GM18907 (cell line): ENCODE measurements at regions not wholly inside any gene's neighbourhood (a gene's known extent, or its start where the extent isn't known, plus 50 kb on each side); places are given as distances from the start of the nearest gene placed in this dataset.

Experiments
- ATAC-seq: cut with Tn5 transposase; IDR thresholded peaks from one replicate; pipeline ENCODE4 v1.9.1; 2021; ENCODE audit warnings: mild to moderate bottlenecking, moderate library complexity; ENCODE audit not compliant: unreplicated experiment

DNA sequence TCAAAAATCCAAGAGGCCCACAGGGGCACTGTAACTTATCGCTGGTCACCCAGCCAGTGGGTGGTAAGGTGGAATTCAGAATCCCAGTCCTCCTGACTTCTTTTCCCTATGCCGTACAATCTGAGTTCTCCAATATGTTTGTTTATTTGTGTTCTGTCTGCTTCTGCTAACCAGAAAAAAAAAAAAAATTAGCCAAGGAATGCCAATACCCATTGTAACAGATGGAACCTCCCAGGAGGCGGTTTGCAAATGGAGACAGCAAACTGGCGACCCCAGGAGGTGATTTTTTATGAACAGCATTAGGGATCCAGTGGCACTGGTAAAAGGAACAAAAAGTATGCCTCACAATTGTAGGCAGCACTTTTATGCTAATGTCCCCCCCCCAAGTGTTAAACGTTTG is 189.0 kb upstream of the FGGY start:
- no peak for ATAC-seq

DNA sequence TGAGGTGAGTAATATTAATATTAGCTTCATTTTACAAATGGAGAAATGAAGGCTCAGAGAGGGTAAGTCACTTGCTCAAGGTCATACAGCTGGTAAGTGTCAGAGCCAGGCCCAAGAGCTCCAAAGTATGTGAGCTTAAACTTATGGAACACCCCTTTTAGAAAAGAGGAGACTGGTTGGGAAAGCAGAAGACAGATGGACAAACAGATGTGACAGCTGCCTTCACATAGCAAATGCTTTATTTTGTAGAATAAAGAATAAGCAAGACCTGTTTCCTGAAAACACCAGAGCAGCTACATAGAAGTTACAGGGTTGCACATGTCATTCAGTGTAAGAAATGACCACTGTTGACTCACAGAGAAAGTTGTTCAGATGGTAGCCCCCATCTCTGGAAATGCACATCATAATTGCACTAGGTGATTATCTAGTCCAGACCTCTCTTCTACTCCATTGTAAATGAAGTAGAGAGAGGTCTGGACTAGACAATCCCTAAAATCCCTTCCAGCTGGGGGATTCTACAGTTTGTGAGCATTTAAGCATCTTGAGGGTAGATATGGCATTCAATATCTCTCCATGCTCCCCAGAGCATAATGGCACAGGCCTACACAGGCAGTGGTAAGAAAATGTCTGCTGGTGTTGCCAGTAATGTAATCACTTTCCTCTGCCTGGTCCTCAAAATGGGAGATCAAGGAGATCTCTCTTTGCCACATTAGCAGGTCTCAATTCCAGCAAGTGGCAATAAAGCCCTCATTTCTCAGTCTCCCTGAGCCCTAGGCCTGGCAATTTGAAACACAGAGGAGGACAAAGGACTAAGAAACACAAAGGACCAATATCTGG is 188.2 kb upstream of the FGGY start:
- ATAC-seq = no peak

DNA sequence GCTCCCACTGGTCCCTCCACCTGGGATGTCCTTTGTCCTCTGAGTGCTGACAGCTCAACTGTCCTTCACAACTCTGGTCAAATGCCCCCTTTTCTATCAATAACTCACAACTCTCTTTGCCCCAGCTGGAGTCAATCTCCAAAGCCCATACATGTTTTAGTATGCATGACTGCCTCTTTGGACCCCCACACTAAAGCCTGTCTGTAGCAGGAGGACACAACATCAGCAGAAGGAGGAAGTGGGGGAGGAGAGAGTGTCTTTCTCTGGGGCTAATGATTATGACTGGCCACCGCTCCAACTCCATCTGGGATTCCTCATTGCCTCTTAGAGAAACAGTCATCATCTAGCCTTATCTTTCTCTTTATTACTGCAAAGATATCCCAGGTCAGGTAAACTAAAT is 186.6 kb upstream of the FGGY start:
- ATAC-seq = no peak

DNA sequence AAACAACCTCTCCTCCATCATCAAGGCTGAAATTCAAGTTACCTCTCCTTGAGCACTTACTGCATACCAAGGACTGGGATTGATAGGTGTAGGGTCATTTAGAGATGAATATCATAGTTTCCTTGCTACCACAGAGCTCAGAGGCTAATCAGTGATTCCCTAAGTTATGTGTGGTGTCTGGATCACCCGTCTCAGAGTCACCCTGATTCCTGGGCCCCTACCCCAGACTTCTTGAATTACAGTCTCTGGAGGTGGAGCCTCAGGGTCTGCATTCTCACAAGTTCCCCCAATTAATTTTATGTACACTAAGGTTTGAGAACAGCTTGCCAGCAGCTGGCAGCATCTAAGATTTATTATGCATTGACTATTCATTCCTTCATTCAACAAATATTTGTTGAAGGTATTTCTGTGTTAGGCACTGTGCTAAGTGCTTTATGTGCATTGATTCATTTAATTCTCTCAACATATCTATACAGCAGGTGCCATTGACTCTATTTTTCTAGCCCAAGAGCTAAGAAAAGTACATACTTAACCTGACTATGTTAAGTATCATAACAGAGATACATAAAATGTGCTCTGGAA is 182.9 kb upstream of the FGGY start:
- no peak for ATAC-seq

DNA sequence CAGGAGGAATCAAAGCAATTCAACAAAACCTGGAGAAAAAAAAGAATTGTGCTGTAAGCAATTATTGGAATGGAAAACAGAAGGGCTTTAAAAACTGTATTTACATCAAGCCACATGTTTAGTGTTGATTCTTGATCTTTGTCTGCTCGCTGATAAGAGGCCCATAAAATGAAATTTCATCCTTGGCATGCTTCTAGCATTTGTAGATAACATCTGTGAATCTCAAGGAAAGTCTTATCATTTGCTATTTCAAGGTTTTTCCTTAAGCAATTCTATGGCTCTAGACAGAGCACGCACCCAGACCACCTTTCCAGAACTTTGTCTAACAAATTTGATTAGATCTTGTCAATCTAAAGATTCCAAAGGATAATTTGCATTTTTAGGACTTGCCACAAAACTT is 181.0 kb upstream of the FGGY start:
- no peak for ATAC-seq

DNA sequence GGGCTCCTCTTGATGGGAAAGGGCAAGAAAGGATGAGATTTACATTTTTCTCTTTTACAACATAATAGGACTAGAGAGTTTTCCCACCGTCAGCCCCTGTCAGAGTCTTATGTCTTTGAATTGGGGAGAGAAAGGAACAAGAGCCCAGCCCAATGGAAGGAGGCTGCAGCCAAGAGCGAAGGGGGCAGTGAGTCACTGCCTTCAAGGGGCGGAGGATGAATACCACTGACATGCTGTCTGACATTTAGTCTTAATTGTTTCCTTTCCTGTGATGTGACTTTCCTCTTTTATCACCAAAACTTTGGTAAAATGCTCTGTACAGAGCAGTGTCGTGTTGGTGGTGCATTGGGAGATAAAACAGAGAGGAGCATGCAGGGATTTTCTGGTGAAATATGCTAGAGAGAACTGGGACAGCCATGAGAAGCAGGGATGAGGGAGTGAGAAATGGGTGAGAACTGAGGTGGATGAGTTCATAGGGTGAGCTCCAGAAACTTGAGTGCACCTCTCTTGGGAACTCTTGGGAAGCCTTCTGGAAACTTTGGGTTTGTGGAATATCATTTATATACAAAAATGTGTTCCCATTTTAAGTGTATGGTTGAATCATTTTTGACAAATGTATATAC is 179.9 kb upstream of the FGGY start:
- no peak for ATAC-seq

DNA sequence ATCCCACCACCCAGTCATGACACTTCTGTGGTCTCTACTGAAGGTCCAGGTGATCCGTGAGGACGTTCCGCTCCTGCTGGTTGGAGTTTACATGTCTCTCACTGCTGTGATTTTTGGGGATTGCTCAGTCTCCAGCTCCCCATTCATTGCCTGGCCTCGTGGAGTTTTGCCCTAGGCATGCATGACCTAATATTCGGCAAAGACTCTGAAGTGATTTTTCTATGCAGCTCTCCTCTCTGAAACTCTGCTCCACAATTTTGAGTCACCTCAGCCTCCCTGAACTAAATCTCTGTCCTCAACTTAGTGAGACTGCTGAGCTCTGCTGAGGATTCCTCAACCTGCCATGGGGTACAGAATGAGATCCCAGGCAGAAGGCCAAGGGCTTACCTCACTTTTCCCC is 174.4 kb upstream of the FGGY start:
- no peak for ATAC-seq

DNA sequence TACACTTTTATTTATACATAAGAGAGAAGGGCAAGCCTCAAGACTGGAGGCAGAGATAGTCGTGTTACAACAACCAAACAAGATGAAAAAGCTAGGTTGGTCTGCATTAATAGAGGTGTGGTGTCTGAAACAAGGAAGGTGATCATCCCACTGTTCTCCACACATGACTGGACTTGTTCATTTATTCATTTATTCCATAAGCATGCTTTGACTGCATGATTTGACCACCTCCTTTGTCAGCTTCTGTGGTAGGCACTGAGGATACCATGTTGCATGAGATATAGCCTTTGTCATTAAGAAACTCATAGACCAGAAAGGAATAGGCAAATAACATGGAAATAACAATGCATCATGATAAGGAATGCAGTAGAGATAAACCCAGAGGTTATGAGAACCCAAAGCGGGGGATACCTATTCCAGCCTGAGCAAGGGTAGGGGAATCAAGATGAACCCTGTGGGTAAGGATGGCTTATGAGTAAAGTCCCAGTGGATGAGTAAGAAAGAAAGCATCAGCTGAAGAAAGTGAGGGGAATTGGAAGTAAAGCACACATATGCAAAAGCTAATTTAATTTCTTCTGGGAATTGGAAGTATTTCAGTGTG is 173.7 kb upstream of the FGGY start:
- ATAC-seq = no peak

DNA sequence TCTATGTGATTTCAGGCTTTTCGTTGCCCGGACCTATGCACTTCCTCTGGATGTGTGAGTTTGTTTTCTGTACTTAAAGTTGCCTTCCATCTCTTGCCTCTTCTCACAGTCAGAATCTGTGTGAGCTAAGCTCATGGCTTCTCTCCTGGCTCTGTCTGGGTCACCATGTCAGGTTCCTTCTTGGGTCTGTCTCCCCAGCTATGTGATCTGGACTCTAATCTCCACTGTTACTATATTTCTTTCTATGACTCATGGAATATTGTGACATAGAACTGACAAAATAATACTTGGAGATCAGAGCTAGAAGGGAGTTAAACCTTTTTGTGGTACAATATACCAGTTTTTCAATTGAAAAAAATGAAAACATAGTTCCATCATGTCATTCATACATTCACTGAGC is 172.7 kb upstream of the FGGY start:
- ATAC-seq = no peak

DNA sequence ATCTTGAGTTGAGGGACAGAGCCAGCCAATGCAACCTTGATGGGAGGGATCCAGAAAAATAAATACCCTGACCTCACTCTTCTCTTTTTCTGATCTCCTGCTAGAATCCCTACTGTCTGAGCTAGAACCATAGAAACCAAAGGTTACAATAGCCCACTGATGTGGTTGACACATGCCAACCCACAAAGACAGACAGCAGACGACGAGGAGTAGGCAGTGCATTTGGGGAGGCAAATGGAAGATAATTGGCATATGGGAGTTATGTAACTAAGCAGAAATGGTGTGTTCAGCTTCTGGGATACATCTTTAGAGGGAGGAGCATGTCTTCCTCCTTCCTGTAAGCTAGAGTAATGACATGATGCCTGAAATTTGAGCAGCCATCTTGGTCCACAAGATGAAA is 171.7 kb upstream of the FGGY start:
- ATAC-seq = no peak

DNA sequence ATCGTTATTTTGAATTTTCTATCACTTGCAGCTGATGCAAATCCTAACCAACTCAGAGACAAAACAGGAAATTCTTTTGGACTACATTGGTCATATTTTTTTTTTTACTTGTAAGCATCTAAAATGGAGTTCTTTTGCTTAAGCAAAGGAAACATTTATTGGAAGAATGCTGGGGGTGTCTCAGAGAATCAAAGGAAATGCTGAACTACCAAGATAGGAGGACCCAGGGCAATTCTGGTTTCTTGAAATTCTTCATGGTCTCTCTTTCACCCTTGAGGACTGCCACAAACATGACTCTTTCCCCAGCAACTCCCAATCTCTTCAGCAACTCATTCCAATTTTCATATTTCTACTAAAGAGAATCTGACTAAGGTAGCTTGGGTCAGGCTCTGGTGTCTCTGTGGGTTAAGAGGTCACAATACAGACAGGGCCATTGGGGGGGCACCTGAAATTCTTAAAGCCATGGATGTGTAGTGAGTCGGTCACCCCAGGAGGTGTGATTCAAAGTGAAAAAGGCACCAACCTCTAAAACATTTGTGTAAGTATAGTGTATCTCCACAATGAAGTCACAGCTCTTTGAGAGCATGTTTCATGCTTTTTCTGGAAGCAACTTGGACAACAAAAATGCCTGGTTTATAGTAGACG is 171.1 kb upstream of the FGGY start:
- no peak for ATAC-seq

DNA sequence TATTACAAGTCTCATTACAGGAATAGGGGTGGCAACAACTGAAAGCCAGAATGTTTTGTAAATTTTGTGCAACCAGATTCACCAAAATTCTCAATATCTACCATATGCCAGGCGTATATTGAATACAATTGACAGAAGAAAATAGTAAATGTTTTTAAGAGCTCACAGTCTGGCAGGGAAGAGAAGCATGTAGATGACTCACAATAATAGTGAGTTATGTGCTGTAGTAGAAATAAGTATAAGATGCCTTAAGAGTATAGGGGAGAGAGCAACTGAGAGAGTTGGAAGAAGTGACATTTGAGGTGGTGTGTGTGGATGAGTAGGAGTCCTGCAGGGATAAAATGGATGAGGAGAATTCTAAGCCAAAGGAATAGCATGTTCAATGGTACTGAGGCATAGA is 170.5 kb upstream of the FGGY start:
- no peak for ATAC-seq

DNA sequence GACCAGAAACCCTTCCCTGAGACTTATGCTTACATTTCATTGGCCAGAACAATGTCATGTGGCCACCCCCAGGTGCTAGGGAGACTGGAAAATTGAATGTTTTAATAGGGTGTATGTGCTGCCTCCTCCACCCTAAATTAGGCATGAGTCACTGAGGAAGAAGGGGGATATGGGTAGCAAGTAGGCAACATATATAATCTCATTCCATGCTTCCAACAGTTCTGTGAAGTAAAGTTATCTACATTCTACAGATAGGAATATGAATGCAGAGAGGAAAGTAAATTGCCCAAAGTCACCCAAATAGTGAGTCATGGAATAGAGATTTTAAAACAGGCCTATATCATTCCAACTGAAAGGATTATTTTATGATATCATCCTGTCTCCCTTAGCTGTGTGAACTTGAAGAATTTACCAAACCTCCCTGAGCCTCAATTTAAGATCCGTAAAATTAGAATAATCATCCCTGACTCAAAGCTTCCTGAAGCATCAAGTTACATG is 168.6 kb upstream of the FGGY start:
- no peak for ATAC-seq

DNA sequence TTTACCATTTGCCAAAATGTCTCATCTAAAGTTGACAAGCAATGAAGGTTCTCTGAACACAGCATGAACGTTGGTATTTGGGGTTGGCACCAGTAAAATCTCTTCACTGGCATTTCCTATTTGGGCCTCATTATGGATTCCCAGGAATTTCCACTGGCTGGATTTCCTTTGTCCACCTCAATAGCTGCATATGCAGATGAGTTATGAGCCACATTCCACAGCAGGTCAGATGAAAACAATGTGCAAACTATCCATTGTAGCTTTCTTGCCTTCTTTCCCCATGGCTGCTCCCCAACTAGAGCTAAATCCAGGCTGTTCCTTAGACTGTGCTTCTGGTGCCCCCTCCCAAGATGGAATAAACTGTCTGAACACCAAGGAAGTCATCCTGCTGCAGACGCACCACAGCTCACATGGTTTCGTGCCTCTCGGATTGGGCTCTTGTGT is 168.1 kb upstream of the FGGY start:
- ATAC-seq = no peak

DNA sequence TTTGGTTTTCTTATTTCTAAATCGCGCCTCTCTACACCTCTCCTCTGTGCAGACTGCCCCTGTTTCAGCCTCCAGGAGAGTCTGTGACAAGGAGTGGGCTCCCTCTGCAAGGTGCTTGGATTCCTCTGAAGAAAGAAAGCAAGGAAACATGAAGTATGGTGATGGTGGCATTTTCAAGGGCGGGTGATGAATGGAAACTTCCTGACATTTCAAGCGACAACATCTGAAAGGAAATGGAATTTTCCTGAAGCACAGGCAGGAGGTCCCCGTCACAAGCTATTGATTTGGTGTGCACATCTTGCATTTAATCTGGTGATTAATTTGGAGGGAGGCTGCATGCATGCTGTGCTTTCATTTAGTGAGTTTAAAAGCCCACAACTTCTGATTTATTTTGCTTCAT is 164.6 kb upstream of the FGGY start:
- ATAC-seq = no peak

DNA sequence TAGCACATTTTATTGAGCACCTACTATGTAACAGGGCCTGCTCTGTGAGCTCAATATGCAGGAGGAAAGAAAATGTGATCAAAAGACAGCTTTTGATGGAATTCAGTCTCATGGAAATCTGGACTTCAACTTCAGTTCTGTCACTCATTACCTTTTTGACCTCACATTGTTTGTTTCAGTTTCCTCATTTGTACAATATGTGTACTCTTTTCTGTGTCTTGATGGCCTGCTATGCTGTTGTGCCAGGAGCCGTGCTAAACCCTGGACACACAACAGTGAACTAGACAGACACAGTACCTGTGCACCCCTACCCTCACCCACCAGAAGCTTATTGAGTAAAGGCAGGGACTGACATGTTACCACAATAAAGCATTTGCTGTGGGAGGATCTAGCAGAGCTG is 162.9 kb upstream of the FGGY start:
- no peak for ATAC-seq

DNA sequence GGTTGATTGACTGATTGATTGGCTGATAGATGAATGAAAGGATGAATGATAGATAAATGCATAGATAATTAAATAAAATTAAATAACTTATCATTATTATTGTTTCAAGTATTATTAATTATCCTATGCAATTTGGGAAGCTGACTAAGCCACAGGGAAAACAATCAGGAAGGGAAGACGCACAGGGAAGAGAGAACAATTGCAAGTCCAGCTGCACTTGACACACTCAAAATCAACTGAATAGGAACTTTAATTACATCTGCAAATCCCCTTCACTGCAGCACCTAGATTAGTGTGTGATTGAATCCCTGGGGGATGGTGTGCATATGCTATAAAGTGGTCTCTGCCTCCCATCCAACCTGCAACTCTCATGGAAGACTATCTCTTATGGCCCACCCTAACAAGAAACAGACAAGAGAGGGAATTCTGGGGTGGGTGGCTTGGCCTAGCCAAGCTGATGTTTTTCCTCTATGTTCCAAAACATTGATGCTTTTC is 161.1 kb upstream of the FGGY start:
- ATAC-seq = no peak

DNA sequence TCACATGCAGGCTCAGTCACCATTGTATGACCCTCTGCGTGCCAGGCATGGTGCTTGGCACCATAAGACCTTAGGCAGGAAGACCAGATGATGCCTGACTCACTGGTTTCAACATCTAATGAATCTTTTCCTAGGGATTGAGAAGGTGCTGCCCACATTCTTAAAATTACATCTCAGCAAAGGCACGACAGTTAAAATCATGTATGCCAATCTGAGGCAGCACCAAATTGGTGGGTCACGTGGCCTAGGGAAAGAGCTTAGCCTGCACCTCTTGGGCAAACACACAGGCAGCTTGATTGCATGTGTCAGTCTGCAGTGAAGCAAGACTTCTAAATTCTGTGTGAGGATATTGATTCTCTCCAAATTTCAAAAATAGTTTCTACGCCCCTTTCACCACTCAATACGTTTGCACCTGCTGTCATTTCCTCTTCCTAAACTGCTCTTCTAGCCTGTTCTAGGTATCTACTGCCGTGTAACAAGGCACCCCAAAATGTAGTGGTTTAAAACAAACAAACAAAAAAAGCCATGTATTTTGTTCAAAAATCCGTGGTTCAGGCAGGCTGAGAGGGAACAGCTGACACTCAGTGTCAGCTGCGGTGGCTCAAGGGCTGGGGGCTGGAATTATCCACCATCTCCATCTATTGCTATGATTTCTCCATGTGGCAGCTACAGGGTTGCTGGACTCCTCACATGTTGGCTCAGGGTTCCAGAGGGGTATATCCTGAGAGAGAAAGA is 160.2 kb upstream of the FGGY start:
- no peak for ATAC-seq

DNA sequence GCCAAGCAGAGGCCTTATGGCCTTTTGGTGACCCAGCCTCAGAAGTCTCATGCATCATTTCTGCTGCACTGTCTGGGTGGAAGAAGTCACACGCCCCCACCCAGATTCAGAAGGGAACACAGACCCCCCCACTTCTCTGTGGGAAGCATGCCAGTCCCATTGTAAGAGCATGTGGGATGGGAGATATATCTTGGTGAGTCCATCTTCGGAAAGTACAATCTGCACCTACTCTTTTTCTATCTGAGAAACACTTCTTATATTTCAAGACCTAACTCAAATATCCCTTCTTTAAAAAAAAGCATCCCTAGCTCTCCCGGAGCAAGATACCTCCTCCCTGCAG is 159.6 kb upstream of the FGGY start:
- no peak for ATAC-seq

DNA sequence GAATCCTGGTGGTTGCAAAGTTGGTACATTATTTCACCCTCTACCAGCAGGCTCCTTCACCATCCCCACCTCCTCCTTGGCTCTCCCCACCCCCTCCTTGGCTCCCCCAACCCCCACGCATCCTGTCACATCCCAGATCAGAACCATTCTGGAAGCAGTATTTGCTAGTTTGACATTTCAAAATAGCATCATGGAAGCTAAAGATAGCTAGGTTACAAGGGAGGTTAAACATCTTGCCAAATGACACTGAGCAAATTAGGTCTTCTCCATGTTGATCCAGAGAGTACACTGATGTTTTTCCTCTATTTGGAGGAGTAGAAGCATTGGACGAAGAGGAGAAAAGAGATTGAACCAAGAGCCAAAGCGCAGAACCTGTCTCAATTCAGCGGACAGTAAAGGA is 158.9 kb upstream of the FGGY start:
- ATAC-seq = no peak

DNA sequence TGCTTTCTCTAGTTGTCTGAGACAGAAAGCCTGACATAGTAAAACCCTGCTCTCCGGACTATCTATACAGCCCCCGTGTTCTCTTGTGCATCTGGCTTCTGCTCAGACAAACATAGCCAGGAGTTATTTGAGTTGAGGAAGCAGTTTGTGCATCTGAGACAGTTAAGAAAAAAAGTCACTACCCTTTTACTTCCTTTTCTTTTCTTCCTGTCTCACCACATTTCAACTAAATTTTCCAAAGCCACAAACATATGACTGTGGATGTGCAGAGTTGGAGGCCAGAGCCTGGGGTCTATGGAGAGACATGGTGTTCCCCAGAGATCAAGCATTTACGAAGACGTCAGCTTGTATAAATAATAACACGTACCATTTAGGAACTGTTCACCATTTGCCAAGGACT is 158.5 kb upstream of the FGGY start:
- no peak for ATAC-seq
